HG02970 (cell line): ENCODE measurements at regions not wholly inside any gene's neighbourhood (a gene's known extent, or its start where the extent isn't known, plus 50 kb on each side); places are given as distances from the start of the nearest gene placed in this dataset.

Source experiments
- ATAC-seq: cut with Tn5 transposase; IDR thresholded peaks from one replicate; pipeline ENCODE4 v1.9.1; 2021; ENCODE audit warnings: mild to moderate bottlenecking, moderate library complexity, moderate number of reproducible peaks; ENCODE audit not compliant: unreplicated experiment, low FRiP score

GRCh38 chr3:15941958-15942357 is 144.2 kb upstream of the ANKRD28 start:
- no peak for ATAC-seq

- no peak for ATAC-seq
These were observed 144.7 kb upstream of the ANKRD28 start for GRCh38 chr3:15942462-15942861.

GRCh38 chr3:15942936-15943335 is 145.2 kb upstream of the ANKRD28 start:
- ATAC-seq, result no peak

- no peak for ATAC-seq
These were observed 150.6 kb upstream of the ANKRD28 start for GRCh38 chr3:15948388-15948787.

GRCh38 chr3:15952543-15953175 is 154.9 kb upstream of the ANKRD28 start:
- no peak for ATAC-seq

- no peak for ATAC-seq
These were observed 156.1 kb upstream of the ANKRD28 start for GRCh38 chr3:15953841-15954240.

- ATAC-seq, result no peak
These were observed 158.2 kb upstream of the ANKRD28 start for GRCh38 chr3:15955968-15956367.

- no peak for ATAC-seq
These were observed 161.1 kb upstream of the ANKRD28 start for GRCh38 chr3:15958692-15959433.

GRCh38 chr3:15959434-15959811 is 161.6 kb upstream of the ANKRD28 start:
- no peak for ATAC-seq

GRCh38 chr3:15964605-15965442 is 167.0 kb upstream of the ANKRD28 start:
- ATAC-seq, result no peak

GRCh38 chr3:15967577-15967976 is 169.8 kb upstream of the ANKRD28 start:
- ATAC-seq, result no peak

GRCh38 chr3:15969874-15970640 is 172.3 kb upstream of the ANKRD28 start:
- no peak for ATAC-seq

- ATAC-seq, result no peak
These were observed 175.6 kb upstream of the ANKRD28 start for GRCh38 chr3:15973414-15973813.

- no peak for ATAC-seq
These were observed 176.2 kb upstream of the ANKRD28 start for GRCh38 chr3:15973940-15974339.

GRCh38 chr3:15974647-15975046 is 176.9 kb upstream of the ANKRD28 start:
- no peak for ATAC-seq

GRCh38 chr3:15976524-15976923 is 178.7 kb upstream of the ANKRD28 start:
- ATAC-seq, result no peak

GRCh38 chr3:15977090-15977489 is 179.3 kb upstream of the ANKRD28 start:
- no peak for ATAC-seq

GRCh38 chr3:15977598-15978232 is 179.9 kb upstream of the ANKRD28 start:
- ATAC-seq, result no peak

- no peak for ATAC-seq
These were observed 181.0 kb upstream of the ANKRD28 start for GRCh38 chr3:15978801-15979200.

GRCh38 chr3:15979495-15979894 is 181.7 kb upstream of the ANKRD28 start:
- ATAC-seq, result no peak
